Erythroblast (primary cell): ENCODE measurements at regions not wholly inside any gene's neighbourhood (a gene's known extent, or its start where the extent isn't known, plus 50 kb on each side); places are given as distances from the start of the nearest gene placed in this dataset.

Source experiments
- GATA1 ChIP-seq: IDR thresholded peaks from 2 replicates; pipeline ENCODE4 v1.6.1; 2011; ENCODE audit warnings: low read depth, mild to moderate bottlenecking, control low read depth, low read length, moderate library complexity
- POLR2A ChIP-seq: IDR thresholded peaks from 2 replicates; pipeline ENCODE4 v1.6.1; 2011; ENCODE audit warnings: mild to moderate bottlenecking, low read length

DNA sequence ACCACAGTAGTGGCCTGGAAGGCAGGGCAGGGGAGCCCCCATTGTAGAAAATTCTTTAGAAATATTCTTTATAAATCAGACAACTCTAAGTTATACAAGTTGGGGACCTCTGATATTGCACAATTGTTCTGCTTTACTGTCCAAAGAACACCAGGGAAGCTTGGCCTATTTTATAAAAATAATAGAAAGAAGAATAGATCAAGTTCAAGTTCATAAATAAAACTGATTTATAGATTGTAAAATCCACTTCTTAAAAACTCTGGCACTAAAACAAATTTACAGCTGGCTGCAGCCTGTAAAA lies 55.0 kb upstream of the GALNT2 start:
- TF ChIP-seq POLR2A = no peak
- no peak for TF ChIP-seq GATA1
